Activated CD4-positive, alpha-beta T cell treated with anti-CD3 and anti-CD28 coated beads for 36 hours (primary cell): ENCODE measurements at regions not wholly inside any gene's neighbourhood (a gene's known extent, or its start where the extent isn't known, plus 50 kb on each side); places are given as distances from the start of the nearest gene placed in this dataset.

Experiments
- ATAC-seq: fragments of 200-7000 bp; cut with Tn5 transposase; one replicate; pipeline ENCODE4 v1.10.0; 2021; ENCODE audit warnings: mild to moderate bottlenecking, moderate library complexity
- CTCF ChIA-PET: fragments of 350-600 bp; sonication (Branson Sonifier 250); formaldehyde crosslinking; loops from one replicate; lab custom pipeline; 2021; ENCODE audit warnings: antibody characterized with exemption; lab: Charles Lee
- POLR2A ChIA-PET: fragments of 350-600 bp; sonication (Branson Sonifier 250); formaldehyde crosslinking; loops from one replicate; lab custom pipeline; 2021; ENCODE audit warnings: antibody characterized with exemption, inconsistent platforms; lab: Charles Lee
- DNase-seq: peaks from one replicate; pipeline ENCODE4 v3.0.0-alpha.2; 2020
- H3K27ac Mint-ChIP-seq: one replicate; pipeline ENCODE4 v1.8.0; 2021; ENCODE audit warnings: mixed read lengths
- H3K27me3 Mint-ChIP-seq: one replicate; pipeline ENCODE4 v1.8.0; 2021; ENCODE audit warnings: mixed read lengths
- H3K36me3 Mint-ChIP-seq: one replicate; pipeline ENCODE4 v1.8.0; 2021; ENCODE audit warnings: low read depth, mixed read lengths
- H3K4me1 Mint-ChIP-seq: one replicate; pipeline ENCODE4 v1.8.0; 2021; ENCODE audit warnings: mixed read lengths
- H3K4me3 Mint-ChIP-seq: one replicate; pipeline ENCODE4 v1.8.0; 2021; ENCODE audit warnings: mild to moderate bottlenecking, moderate library complexity, mixed read lengths
- H3K9me3 Mint-ChIP-seq: one replicate; pipeline ENCODE4 v1.8.0; 2021; ENCODE audit warnings: low read depth, mixed read lengths
- intact Hi-C, 2 experiments: fragments of 100-400 bp; cut with DNase I in 1 of 2; cut with micrococcal nuclease in 1 of 2; formaldehyde crosslinking; loops; one replicate each; pipeline versions ENCODE4 v1.14.2 to v1.15.1; 2022 to 2024; cut with DNase I, micrococcal nuclease

- DNase-seq (no peak), ATAC-seq (no peak)
- H3K27ac Mint-ChIP-seq = no peak overlapping the region
- no peaks in the 10 kb centered on the region for H3K4me1 Mint-ChIP-seq
- H3K4me3 Mint-ChIP-seq = no peak overlapping the region
- H3K36me3 Mint-ChIP-seq = no peaks in the 10 kb centered on the region
- H3K9me3 Mint-ChIP-seq = peaks cover 1% of the 10 kb centered on the region
- intact Hi-C loops = no loop called here
- ChIA-PET POLR2A (no interaction called here), CTCF (interaction anchor here (0.9 kb wide), 1 partner anchor 19 kb away, joined by 3 read pairs; no protein-coding TSS in a partner anchor)
- no peaks in the 10 kb centered on the region for H3K27me3 Mint-ChIP-seq
Observed at GRCh38 chr4:148893095-148893494, 450.9 kb upstream of the NR3C2 start.

GRCh38 chr4:148883891-148884290 lies 441.7 kb upstream of the NR3C2 start:
- Mint-ChIP-seq H3K4me3 (no peak overlapping the region), H3K9me3 (no peaks in the 10 kb centered on the region), H3K27ac (no peak overlapping the region), H3K27me3 (peaks cover 5% of the 10 kb centered on the region), H3K36me3 (no peaks in the 10 kb centered on the region), H3K4me1 (no peaks in the 10 kb centered on the region)
- ATAC-seq = no peak
- ChIA-PET CTCF (no interaction called here), POLR2A (no interaction called here)
- no peak for DNase-seq
- intact Hi-C loops = no loop called here

GRCh38 chr4:148883435-148883834 lies 441.2 kb upstream of the NR3C2 start:
- intact Hi-C loops = no loop called here
- ATAC-seq = no peak
- no peaks in the 10 kb centered on the region for H3K36me3 Mint-ChIP-seq
- ChIA-PET POLR2A (no interaction called here), CTCF (no interaction called here)
- no peaks in the 10 kb centered on the region for H3K9me3 Mint-ChIP-seq
- DNase-seq = no peak
- no peak overlapping the region for H3K27ac Mint-ChIP-seq
- H3K4me3 Mint-ChIP-seq = no peak overlapping the region
- no peaks in the 10 kb centered on the region for H3K4me1 Mint-ChIP-seq
- H3K27me3 Mint-ChIP-seq = peaks cover 5% of the 10 kb centered on the region

DNA sequence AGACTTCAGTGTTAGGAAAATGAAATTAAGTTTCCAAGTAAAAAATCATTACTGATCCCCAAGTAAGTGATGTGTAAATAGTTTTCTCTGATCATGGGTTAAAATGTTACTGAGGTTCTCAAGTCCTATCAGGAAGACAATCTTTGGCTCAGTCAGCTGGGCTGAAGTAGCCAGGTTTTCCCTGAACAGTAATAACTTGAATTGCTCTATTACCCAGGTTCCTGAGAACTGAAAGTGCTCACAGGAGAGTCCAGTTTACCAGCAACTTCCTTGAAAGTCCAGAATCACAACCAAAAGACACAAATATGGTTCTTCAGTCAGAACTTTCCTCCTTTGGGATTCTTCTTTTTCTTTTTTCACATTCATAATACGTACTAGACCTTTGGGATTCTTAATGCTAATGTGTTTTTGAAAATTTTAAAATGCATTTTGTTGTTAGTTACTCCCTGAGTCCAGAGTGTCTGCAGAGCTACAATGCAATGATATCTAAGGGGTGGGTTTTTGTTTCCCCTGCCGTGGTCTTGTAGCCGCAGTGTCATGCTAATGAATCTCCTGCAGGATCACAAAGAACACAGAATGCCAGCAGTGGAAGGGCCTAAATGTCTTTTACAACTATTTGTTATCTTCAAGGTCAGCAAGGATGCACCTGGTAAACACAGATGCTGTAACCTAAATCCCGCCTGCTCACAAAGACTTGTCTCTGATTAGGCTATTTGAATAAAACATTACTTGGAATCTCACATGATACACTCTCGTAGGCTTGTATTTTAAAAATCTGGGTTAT lies 439.8 kb upstream of the NR3C2 start:
- Mint-ChIP-seq H3K9me3 (no peaks in the 10 kb centered on the region), H3K27ac (no peak overlapping the region), H3K27me3 (peaks cover 3% of the 10 kb centered on the region), H3K4me3 (no peak overlapping the region), H3K4me1 (no peaks in the 10 kb centered on the region), H3K36me3 (no peaks in the 10 kb centered on the region)
- no peak for DNase-seq
- POLR2A ChIA-PET = no interaction called here
- no peak for ATAC-seq
- intact Hi-C loops = no loop called here
- CTCF ChIA-PET = no interaction called here

DNA sequence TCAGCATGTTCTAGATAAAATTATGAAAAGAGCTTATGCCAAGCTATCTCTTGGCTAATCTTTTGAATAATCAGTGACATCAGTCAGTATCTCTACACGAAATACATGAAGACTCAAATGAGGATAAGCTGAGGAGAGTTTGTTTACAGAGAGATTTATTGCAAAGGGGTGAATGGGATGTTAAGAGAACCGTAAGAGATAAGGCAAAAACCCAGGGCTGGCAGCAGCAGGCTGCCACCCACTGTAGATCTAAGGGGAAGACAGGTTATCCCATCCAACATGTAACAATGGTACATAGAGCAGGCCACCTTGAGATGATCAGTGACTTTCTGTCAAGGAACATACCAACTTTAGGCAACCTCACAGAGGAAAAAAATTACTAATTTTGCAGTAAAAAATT lies 432.1 kb upstream of the NR3C2 start:
- intact Hi-C loops = no loop called here
- no peaks in the 10 kb centered on the region for H3K36me3 Mint-ChIP-seq
- H3K9me3 Mint-ChIP-seq = no peaks in the 10 kb centered on the region
- peaks cover 3% of the 10 kb centered on the region for H3K27me3 Mint-ChIP-seq
- POLR2A ChIA-PET = no interaction called here
- H3K27ac Mint-ChIP-seq = no peak overlapping the region
- no peaks in the 10 kb centered on the region for H3K4me1 Mint-ChIP-seq
- no peak overlapping the region for H3K4me3 Mint-ChIP-seq
- DNase-seq (no peak), ATAC-seq (no peak)
- CTCF ChIA-PET = interaction anchor here (1.1 kb wide), 1 partner anchor 18 kb away, joined by 3 read pairs; no protein-coding TSS in a partner anchor

- H3K27ac Mint-ChIP-seq = no peak overlapping the region
- H3K4me1 Mint-ChIP-seq = no peaks in the 10 kb centered on the region
- no peak for DNase-seq
- no peaks in the 10 kb centered on the region for H3K36me3 Mint-ChIP-seq
- CTCF ChIA-PET = no interaction called here
- H3K4me3 Mint-ChIP-seq = no peak overlapping the region
- ATAC-seq = no peak
- H3K27me3 Mint-ChIP-seq = peaks cover 5% of the 10 kb centered on the region
- peaks cover 2% of the 10 kb centered on the region for H3K9me3 Mint-ChIP-seq
- intact Hi-C loops = no loop called here
- POLR2A ChIA-PET = no interaction called here
Observed at GRCh38 chr4:148868191-148868590, 426.0 kb upstream of the NR3C2 start.

GRCh38 chr4:148866666-148867065 lies 424.5 kb upstream of the NR3C2 start:
- ChIA-PET CTCF (no interaction called here), POLR2A (no interaction called here)
- no peaks in the 10 kb centered on the region for H3K36me3 Mint-ChIP-seq
- H3K27me3 Mint-ChIP-seq = peaks cover 5% of the 10 kb centered on the region
- no peak overlapping the region for H3K27ac Mint-ChIP-seq
- ATAC-seq = no peak
- H3K4me3 Mint-ChIP-seq = no peak overlapping the region
- peaks cover 2% of the 10 kb centered on the region for H3K9me3 Mint-ChIP-seq
- intact Hi-C loops = no loop called here
- DNase-seq = no peak
- H3K4me1 Mint-ChIP-seq = no peaks in the 10 kb centered on the region

DNA sequence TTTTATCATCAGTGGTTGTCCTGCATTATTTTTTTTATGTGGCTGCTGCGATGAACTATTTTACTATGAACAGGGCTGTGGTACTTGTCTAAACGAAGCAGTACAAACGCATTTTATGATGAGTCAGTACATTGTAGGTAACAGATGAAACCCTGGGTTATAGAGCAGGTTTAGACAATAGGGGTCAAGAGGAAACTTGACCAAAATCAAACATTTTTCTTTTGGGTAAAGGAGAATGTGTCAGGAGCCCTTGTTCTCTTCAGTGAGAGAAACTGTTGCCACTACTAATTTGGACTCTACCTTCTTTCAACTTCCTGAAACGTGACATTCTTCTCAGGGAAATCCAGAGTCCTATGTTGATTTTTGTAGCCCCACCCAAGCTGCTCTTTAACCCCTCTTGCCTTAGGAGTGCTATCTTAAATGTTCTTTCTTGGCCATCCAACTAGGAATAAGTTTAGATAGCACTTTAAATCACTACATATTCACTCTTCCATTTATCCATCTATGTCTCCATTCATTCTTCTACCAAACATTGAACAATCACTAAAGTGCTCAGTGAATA lies 415.8 kb upstream of the NR3C2 start:
- intact Hi-C loops = no loop called here
- Mint-ChIP-seq H3K36me3 (no peaks in the 10 kb centered on the region), H3K27ac (no peak overlapping the region), H3K4me3 (no peak overlapping the region), H3K9me3 (peaks cover 7% of the 10 kb centered on the region), H3K27me3 (peaks cover 3% of the 10 kb centered on the region), H3K4me1 (no peaks in the 10 kb centered on the region)
- DNase-seq (no peak), ATAC-seq (no peak)
- ChIA-PET CTCF (no interaction called here), POLR2A (no interaction called here)

- ChIA-PET POLR2A (no interaction called here), CTCF (no interaction called here)
- H3K4me3 Mint-ChIP-seq = no peak overlapping the region
- DNase-seq = no peak
- no peak overlapping the region for H3K27ac Mint-ChIP-seq
- intact Hi-C loops = no loop called here
- H3K4me1 Mint-ChIP-seq = no peaks in the 10 kb centered on the region
- ATAC-seq = no peak
- H3K36me3 Mint-ChIP-seq = no peaks in the 10 kb centered on the region
- peaks cover 7% of the 10 kb centered on the region for H3K9me3 Mint-ChIP-seq
- H3K27me3 Mint-ChIP-seq = peaks cover 3% of the 10 kb centered on the region
Observed at GRCh38 chr4:148857239-148857972, 415.2 kb upstream of the NR3C2 start.

- H3K27me3 Mint-ChIP-seq = no peaks in the 10 kb centered on the region
Observed at GRCh38 chr4:148854203-148854602, 412.0 kb upstream of the NR3C2 start.

DNA sequence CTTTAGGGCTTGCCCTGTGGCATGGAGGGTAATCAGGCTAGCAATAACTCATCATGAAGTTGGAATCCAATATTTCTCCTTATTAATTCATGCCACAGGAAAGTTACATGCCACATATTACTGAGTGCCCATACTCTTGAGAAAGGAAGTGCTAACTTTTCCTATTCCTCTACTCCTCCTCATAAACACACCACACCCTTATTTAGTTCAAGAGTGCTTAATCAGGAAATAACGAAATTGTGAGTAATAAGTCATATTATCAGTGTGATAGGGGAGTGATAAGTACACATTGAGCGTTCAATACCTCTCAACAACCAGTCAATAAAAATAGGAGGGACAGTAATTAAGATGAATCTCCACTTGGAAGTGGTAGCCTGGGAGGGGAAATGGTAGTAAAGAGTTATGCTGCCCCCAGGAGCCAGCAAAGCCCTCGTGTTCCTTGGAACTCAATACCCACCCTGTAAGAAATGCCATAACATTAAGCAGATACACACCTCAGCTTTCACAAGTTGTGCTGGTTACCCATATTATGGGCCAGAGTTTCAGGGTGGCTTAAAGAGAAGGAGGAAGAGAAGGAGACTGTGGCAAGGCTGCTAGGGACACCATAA lies 410.0 kb upstream of the NR3C2 start:
- POLR2A ChIA-PET = no interaction called here
- no peak overlapping the region for H3K27ac Mint-ChIP-seq
- no peaks in the 10 kb centered on the region for H3K4me1 Mint-ChIP-seq
- peaks cover 4% of the 10 kb centered on the region for H3K9me3 Mint-ChIP-seq
- intact Hi-C loops = no loop called here
- no peaks in the 10 kb centered on the region for H3K27me3 Mint-ChIP-seq
- H3K36me3 Mint-ChIP-seq = no peaks in the 10 kb centered on the region
- no peak overlapping the region for H3K4me3 Mint-ChIP-seq
- DNase-seq (no peak), ATAC-seq (no peak)
- CTCF ChIA-PET = no interaction called here

More at GRCh38 chr4:148854203-148854602, 412.0 kb upstream of the NR3C2 start:
- Mint-ChIP-seq H3K27ac (no peak overlapping the region), H3K4me1 (no peaks in the 10 kb centered on the region), H3K9me3 (peaks cover 7% of the 10 kb centered on the region), H3K36me3 (no peaks in the 10 kb centered on the region), H3K4me3 (no peak overlapping the region)
- POLR2A ChIA-PET = no interaction called here
- intact Hi-C loops = no loop called here
- ATAC-seq = no peak
- no peak for DNase-seq
- CTCF ChIA-PET = no interaction called here
